ENCODE measurements at regions not wholly inside any gene's neighbourhood (a gene's known extent, or its start where the extent isn't known, plus 50 kb on each side); places are given as distances from the start of the nearest gene placed in this dataset.

DNA sequence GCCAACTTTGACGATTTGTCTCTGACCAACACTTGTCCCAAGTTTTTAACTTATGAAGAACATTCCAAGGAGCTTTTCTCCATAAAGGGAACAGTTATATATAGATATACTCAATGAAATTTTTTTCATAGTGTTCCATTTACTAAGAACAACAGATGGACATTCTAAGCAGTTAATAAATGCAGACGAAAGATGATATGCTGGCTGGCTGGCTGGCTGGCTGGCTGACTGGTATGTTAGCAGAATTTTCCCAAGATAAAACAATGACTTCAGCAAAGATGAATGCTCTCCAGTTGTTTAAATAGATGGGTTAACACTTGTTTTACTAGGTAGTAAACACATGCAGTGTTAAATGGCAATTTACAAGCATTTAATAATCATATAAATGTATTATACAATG lies 62.2 kb downstream of the SPANXN3 start:
- H3K4me3 ChIP-seq (ENCODE audit: low read length) = no peak overlapping the region
- no peak for TF ChIP-seq CTCF (conservative IDR thresholded peaks at IDR 0.05; ENCODE audit: low read length)
- no peak for DNase-seq (ENCODE audit: low read depth)

- no peak; the same call in 1 of the 2 replicates for TF ChIP-seq CTCF (conservative IDR thresholded peaks at IDR 0.05; ENCODE audit: low read length)
- no peak for DNase-seq (ENCODE audit: low read depth)
- H3K4me3 ChIP-seq (ENCODE audit: low read length) = no peak overlapping the region
Measured at GRCh38 chrX:143437439-143437838, 79.8 kb downstream of the SPANXN3 start.

DNA sequence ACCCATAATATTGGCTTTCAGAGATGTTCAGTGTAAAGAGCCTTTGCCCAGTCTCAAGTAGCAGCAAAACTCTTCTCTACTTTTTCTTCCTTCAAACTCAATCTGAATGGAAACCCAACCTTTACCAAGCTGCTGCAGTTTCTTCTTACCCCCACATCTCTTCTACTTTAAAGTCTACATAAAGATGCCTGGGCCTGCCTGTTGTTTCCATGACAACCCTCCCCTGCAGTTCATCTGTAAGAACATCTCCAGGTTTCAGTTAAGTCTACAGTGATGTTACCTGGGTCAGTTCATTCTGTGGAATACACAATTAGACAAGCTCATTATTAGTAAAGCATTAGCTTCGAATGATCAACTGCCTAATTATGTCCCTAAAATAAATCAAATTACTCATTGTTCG lies 81.4 kb downstream of the SPANXN3 start:
- no peak for DNase-seq (ENCODE audit: low read depth)
- no peak for TF ChIP-seq CTCF (conservative IDR thresholded peaks at IDR 0.05; ENCODE audit: low read length)
- no peak overlapping the region for H3K4me3 ChIP-seq (ENCODE audit: low read length)

- DNase-seq (ENCODE audit: low read depth) = no peak
- TF ChIP-seq CTCF (conservative IDR thresholded peaks at IDR 0.05; ENCODE audit: low read length) = no peak
- H3K4me3 ChIP-seq (ENCODE audit: low read length) = no peak overlapping the region
Measured at GRCh38 chrX:143429811-143430210, 87.5 kb downstream of the SPANXN3 start.

DNA sequence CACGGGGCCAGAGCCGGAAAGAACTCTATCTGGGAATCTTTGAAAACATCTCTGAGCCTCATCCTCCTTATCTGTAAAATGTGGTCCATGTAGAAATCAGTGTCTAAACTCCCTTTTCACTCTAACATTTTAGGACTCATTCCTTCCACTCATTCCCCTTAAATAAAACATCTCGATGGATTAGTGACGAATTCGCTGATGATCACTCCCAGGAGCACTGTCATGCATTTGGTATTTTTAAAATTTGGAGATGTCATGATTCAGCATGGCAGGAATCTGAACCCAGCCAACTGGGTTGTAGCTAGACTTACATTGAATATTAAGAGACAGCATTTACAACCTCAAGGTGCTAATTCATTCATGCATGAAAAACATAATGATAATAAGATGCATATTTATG lies 88.1 kb downstream of the SPANXN3 start:
- peak; percentile 0 for DNase-seq (ENCODE audit: low read depth)
- no peak for TF ChIP-seq CTCF (conservative IDR thresholded peaks at IDR 0.05; ENCODE audit: low read length)
- no peak overlapping the region for H3K4me3 ChIP-seq (ENCODE audit: low read length)

GRCh38 chrX:143401160-143401559 lies 116.1 kb downstream of the SPANXN3 start:
- TF ChIP-seq CTCF (conservative IDR thresholded peaks at IDR 0.05; ENCODE audit: low read length) = no peak
- no peak overlapping the region for H3K4me3 ChIP-seq (ENCODE audit: low read length)
- no peak for DNase-seq (ENCODE audit: low read depth)

- no peak for TF ChIP-seq CTCF (conservative IDR thresholded peaks at IDR 0.05; ENCODE audit: low read length)
- no peak for DNase-seq (ENCODE audit: low read depth)
- no peak overlapping the region for H3K4me3 ChIP-seq (ENCODE audit: low read length)
Measured at GRCh38 chrX:143378851-143379250, 138.4 kb downstream of the SPANXN3 start.
